Ammon's horn (tissue), 1 donor: ENCODE measurements at regions not wholly inside any gene's neighbourhood (a gene's known extent, or its start where the extent isn't known, plus 50 kb on each side); places are given as distances from the start of the nearest gene placed in this dataset.
"Not testable (repeated sequence)": the region's sequence is repeated elsewhere in the genome, so short reads cannot be mapped to it uniquely, and the experiment has no call there.

ENCODE experiments used
- DNase-seq: peaks from one replicate; pipeline ENCODE4 v3.0.0-alpha.2; 2016; ENCODE audit warnings: low spot score

GRCh38 chr17:13212860-13213259 is 195.0 kb upstream of the ELAC2 start:
- no peak for DNase-seq

GRCh38 chr17:13209081-13209480 is 191.3 kb upstream of the ELAC2 start:
- DNase-seq: no peak

- no peak for DNase-seq
These were observed 186.9 kb upstream of the ELAC2 start for GRCh38 chr17:13204607-13205237.

GRCh38 chr17:13202835-13203234 is 185.0 kb upstream of the ELAC2 start:
- no peak for DNase-seq

GRCh38 chr17:13200671-13201070 is 182.8 kb upstream of the ELAC2 start:
- DNase-seq: no peak

GRCh38 chr17:13199425-13199824 is 181.6 kb upstream of the ELAC2 start:
- no peak for DNase-seq

GRCh38 chr17:13197586-13197985 is 179.8 kb upstream of the ELAC2 start:
- no peak for DNase-seq

GRCh38 chr17:13194887-13195286 is 177.1 kb upstream of the ELAC2 start:
- no peak for DNase-seq

GRCh38 chr17:13182854-13183253 is 165.0 kb upstream of the ELAC2 start:
- no peak for DNase-seq

GRCh38 chr17:13182450-13182849 is 164.6 kb upstream of the ELAC2 start:
- no peak for DNase-seq

GRCh38 chr17:13181683-13182082 is 163.9 kb upstream of the ELAC2 start:
- no peak for DNase-seq

GRCh38 chr17:13176436-13176835 is 158.6 kb upstream of the ELAC2 start:
- DNase-seq: no peak

- no peak for DNase-seq
These were observed 154.0 kb upstream of the ELAC2 start for GRCh38 chr17:13171790-13172189.

GRCh38 chr17:13162361-13162760 is 144.5 kb upstream of the ELAC2 start:
- DNase-seq: no peak

GRCh38 chr17:13160790-13161189 is 143.0 kb upstream of the ELAC2 start:
- DNase-seq: no peak

- DNase-seq: no peak
These were observed 142.5 kb upstream of the ELAC2 start for GRCh38 chr17:13160296-13160695.

- DNase-seq: no peak
These were observed 140.8 kb upstream of the ELAC2 start for GRCh38 chr17:13158494-13159240.

GRCh38 chr17:13157656-13158055 is 139.8 kb upstream of the ELAC2 start:
- DNase-seq: no peak

- DNase-seq: no peak
These were observed 137.1 kb upstream of the ELAC2 start for GRCh38 chr17:13154930-13155329.

GRCh38 chr17:13154398-13154797 is 136.6 kb upstream of the ELAC2 start:
- no peak for DNase-seq

- no peak for DNase-seq
These were observed 135.2 kb upstream of the ELAC2 start for GRCh38 chr17:13153036-13153435.

- no peak for DNase-seq
These were observed 134.7 kb upstream of the ELAC2 start for GRCh38 chr17:13152501-13152900.

- not testable (repeated sequence) for DNase-seq
These were observed 132.9 kb upstream of the ELAC2 start for GRCh38 chr17:13150738-13151137.

- no peak for DNase-seq
These were observed 125.2 kb upstream of the ELAC2 start for GRCh38 chr17:13143001-13143400.
